Left renal pelvis (tissue), 4 donors: ENCODE measurements at regions not wholly inside any gene's neighbourhood (a gene's known extent, or its start where the extent isn't known, plus 50 kb on each side); places are given as distances from the start of the nearest gene placed in this dataset.

Experiments used
- DNase-seq, 4 donors: peaks; one replicate each; pipeline ENCODE4 v3.0.0-alpha.2; 2013; ENCODE audit warnings: low read depth in 4 of 4, low spot score in 3 of 4

- DNase-seq, result no peak
Measured at GRCh38 chr4:124478470-124478869, 234.1 kb downstream of the ANKRD50 start.

- no peak for DNase-seq
Measured at GRCh38 chr4:124480061-124480460, 232.5 kb downstream of the ANKRD50 start.

GRCh38 chr4:124481123-124481522 is 231.4 kb downstream of the ANKRD50 start:
- DNase-seq, result no peak

GRCh38 chr4:124483048-124483906 is 229.3 kb downstream of the ANKRD50 start:
- no peak for DNase-seq

- no peak for DNase-seq
Measured at GRCh38 chr4:124484008-124484407, 228.5 kb downstream of the ANKRD50 start.

GRCh38 chr4:124484940-124485339 is 227.6 kb downstream of the ANKRD50 start:
- DNase-seq, result no peak

GRCh38 chr4:124486423-124486822 is 226.1 kb downstream of the ANKRD50 start:
- DNase-seq, result no peak

- DNase-seq, result no peak
Measured at GRCh38 chr4:124487651-124488050, 224.9 kb downstream of the ANKRD50 start.

- DNase-seq, result no peak
Measured at GRCh38 chr4:124491361-124492145, 221.0 kb downstream of the ANKRD50 start.

- no peak for DNase-seq
Measured at GRCh38 chr4:124499261-124499660, 213.3 kb downstream of the ANKRD50 start.

GRCh38 chr4:124501576-124501975 is 211.0 kb downstream of the ANKRD50 start:
- DNase-seq, result no peak

GRCh38 chr4:124504431-124504830 is 208.1 kb downstream of the ANKRD50 start:
- DNase-seq, result no peak

- DNase-seq, result no peak
Measured at GRCh38 chr4:124505211-124505610, 207.3 kb downstream of the ANKRD50 start.

- DNase-seq, result no peak
Measured at GRCh38 chr4:124509151-124509550, 203.4 kb downstream of the ANKRD50 start.

GRCh38 chr4:124514588-124514987 is 197.9 kb downstream of the ANKRD50 start:
- DNase-seq, result no peak

GRCh38 chr4:124515591-124515990 is 196.9 kb downstream of the ANKRD50 start:
- DNase-seq, result no peak

GRCh38 chr4:124519196-124519595 is 193.3 kb downstream of the ANKRD50 start:
- no peak for DNase-seq

- no peak for DNase-seq
Measured at GRCh38 chr4:124523816-124524215, 188.7 kb downstream of the ANKRD50 start.

GRCh38 chr4:124525524-124525923 is 187.0 kb downstream of the ANKRD50 start:
- no peak for DNase-seq

- peak; percentile 10 to 24 (median 18) for DNase-seq
Measured at GRCh38 chr4:124526331-124526730, 186.2 kb downstream of the ANKRD50 start.

- DNase-seq, result peak in 3 of 4 donors; percentile 11 to 22 (median 16)
Measured at GRCh38 chr4:124526769-124527168, 185.8 kb downstream of the ANKRD50 start.

GRCh38 chr4:124527364-124527763 is 185.2 kb downstream of the ANKRD50 start:
- DNase-seq, result no peak
